Tibial nerve (tissue), 3 donors: ENCODE measurements at regions not wholly inside any gene's neighbourhood (a gene's known extent, or its start where the extent isn't known, plus 50 kb on each side); places are given as distances from the start of the nearest gene placed in this dataset.

Experiments
- CTCF ChIP-seq, 5 experiments: fragments of 200-600 bp in 3 of 5; fragments of 450-650 bp in 2 of 5; sonication (generic) in 3 of 5; IDR thresholded peaks; one replicate each; pipeline ENCODE4 v1.5.1; 2016 to 2019; ENCODE audit warnings: antibody characterized with exemption in 5 of 5, mild to moderate bottlenecking in 3 of 5, moderate library complexity in 2 of 5
- POLR2A ChIP-seq, 2 donors: fragments of 450-650 bp; IDR thresholded peaks; one replicate each; pipeline ENCODE4 v1.6.1; 2017; ENCODE audit warnings: antibody characterized with exemption in 2 of 2, mild to moderate bottlenecking in 2 of 2, moderate library complexity in 2 of 2

GRCh38 chr6:113488061-113488460 is 369.1 kb upstream of the MARCKS start:
- TF ChIP-seq POLR2A (IDR thresholded peaks at IDR 0.05) (no peak), CTCF (IDR thresholded peaks at IDR 0.05) (no peak)
